ENCODE measurements at regions not wholly inside any gene's neighbourhood (a gene's known extent, or its start where the extent isn't known, plus 50 kb on each side); places are given as distances from the start of the nearest gene placed in this dataset.
A peak's percentile ranks its signal among the peaks of the same experiment; 100 is the strongest.

GRCh38 chr1:209318181-209319056 lies 265.1 kb upstream of the CAMK1G start:
- DNase-seq, result no peak

- no peak for DNase-seq
These were observed 264.5 kb upstream of the CAMK1G start for GRCh38 chr1:209319057-209319432.

- no peak for DNase-seq
These were observed 264.0 kb upstream of the CAMK1G start for GRCh38 chr1:209319549-209319948.

- no peak for DNase-seq
These were observed 259.8 kb upstream of the CAMK1G start for GRCh38 chr1:209323743-209324142.

GRCh38 chr1:209324901-209325871 lies 258.3 kb upstream of the CAMK1G start:
- DNase-seq, result no peak

- no peak for DNase-seq
These were observed 257.4 kb upstream of the CAMK1G start for GRCh38 chr1:209326076-209326475.

- no peak for DNase-seq
These were observed 256.7 kb upstream of the CAMK1G start for GRCh38 chr1:209326831-209327230.

- DNase-seq, result no peak
These were observed 255.3 kb upstream of the CAMK1G start for GRCh38 chr1:209328196-209328595.

GRCh38 chr1:209335178-209335577 lies 248.3 kb upstream of the CAMK1G start:
- DNase-seq, result no peak

- no peak for DNase-seq
These were observed 242.4 kb upstream of the CAMK1G start for GRCh38 chr1:209341146-209341545.

GRCh38 chr1:209341673-209342420 lies 241.7 kb upstream of the CAMK1G start:
- no peak for DNase-seq

- no peak for DNase-seq
These were observed 240.9 kb upstream of the CAMK1G start for GRCh38 chr1:209342441-209343175.

- no peak for DNase-seq
These were observed 240.0 kb upstream of the CAMK1G start for GRCh38 chr1:209343511-209343910.

GRCh38 chr1:209344156-209344555 lies 239.4 kb upstream of the CAMK1G start:
- DNase-seq, result no peak

GRCh38 chr1:209349363-209350308 lies 233.9 kb upstream of the CAMK1G start:
- DNase-seq, result no peak

GRCh38 chr1:209353053-209353452 lies 230.5 kb upstream of the CAMK1G start:
- DNase-seq, result no peak

- peak; percentile 72 to 85 for DNase-seq
These were observed 229.2 kb upstream of the CAMK1G start for GRCh38 chr1:209354111-209354839.

GRCh38 chr1:209354840-209355165 lies 228.7 kb upstream of the CAMK1G start:
- no peak for DNase-seq

GRCh38 chr1:209355415-209355814 lies 228.1 kb upstream of the CAMK1G start:
- no peak for DNase-seq

GRCh38 chr1:209356976-209357377 lies 226.5 kb upstream of the CAMK1G start:
- DNase-seq, result no peak

Data from hippocampal formation (tissue), 2 donors.